ENCODE measurements at regions not wholly inside any gene's neighbourhood (a gene's known extent, or its start where the extent isn't known, plus 50 kb on each side); places are given as distances from the start of the nearest gene placed in this dataset.
A peak's percentile ranks its signal among the peaks of the same experiment; 100 is the strongest.

GRCh38 chr12:24116548-24116947 lies 167.1 kb upstream of the SOX5 start:
- DNase-seq (ENCODE audit: low spot score) (no peak), ATAC-seq (no peak)

- ATAC-seq (no peak), DNase-seq (ENCODE audit: low spot score) (no peak)
These were observed 164.2 kb upstream of the SOX5 start for GRCh38 chr12:24113701-24114100.

GRCh38 chr12:24111616-24112015 lies 162.1 kb upstream of the SOX5 start:
- ATAC-seq (no peak), DNase-seq (ENCODE audit: low spot score) (no peak)

GRCh38 chr12:24111086-24111485 lies 161.6 kb upstream of the SOX5 start:
- no peak for DNase-seq (ENCODE audit: low spot score)
- no peak for ATAC-seq

- peak; percentile 82 for ATAC-seq
These were observed 160.0 kb upstream of the SOX5 start for GRCh38 chr12:24109381-24110039.

GRCh38 chr12:24102676-24103075 lies 153.2 kb upstream of the SOX5 start:
- ATAC-seq: no peak

More at GRCh38 chr12:24109381-24110039, 160.0 kb upstream of the SOX5 start:
- no peak for DNase-seq (ENCODE audit: low spot score)

GRCh38 chr12:24099576-24099975 lies 150.1 kb upstream of the SOX5 start:
- no peak for DNase-seq (ENCODE audit: low spot score)
- ATAC-seq: no peak

More at GRCh38 chr12:24102676-24103075, 153.2 kb upstream of the SOX5 start:
- no peak for DNase-seq (ENCODE audit: low spot score)

GRCh38 chr12:24095245-24095644 lies 145.8 kb upstream of the SOX5 start:
- ATAC-seq (no peak), DNase-seq (ENCODE audit: low spot score) (no peak)

- ATAC-seq (no peak), DNase-seq (ENCODE audit: low spot score) (no peak)
These were observed 140.0 kb upstream of the SOX5 start for GRCh38 chr12:24089510-24089890.

- ATAC-seq: no peak
- DNase-seq (ENCODE audit: low spot score): no peak
These were observed 139.5 kb upstream of the SOX5 start for GRCh38 chr12:24088751-24089509.

GRCh38 chr12:24087294-24087693 lies 137.8 kb upstream of the SOX5 start:
- ATAC-seq: peak; percentile 64
- no peak for DNase-seq (ENCODE audit: low spot score)

- DNase-seq (ENCODE audit: low spot score) (no peak), ATAC-seq (no peak)
These were observed 135.3 kb upstream of the SOX5 start for GRCh38 chr12:24084800-24085199.

- DNase-seq (ENCODE audit: low spot score): no peak
- ATAC-seq: no peak
These were observed 134.4 kb upstream of the SOX5 start for GRCh38 chr12:24083838-24084237.

GRCh38 chr12:24081606-24082005 lies 132.1 kb upstream of the SOX5 start:
- ATAC-seq: no peak
- no peak for DNase-seq (ENCODE audit: low spot score)

- no peak for DNase-seq (ENCODE audit: low spot score)
- peak; percentile 42 for ATAC-seq
These were observed 131.6 kb upstream of the SOX5 start for GRCh38 chr12:24081092-24081529.

- ATAC-seq: peak; percentile 63
These were observed 131.0 kb upstream of the SOX5 start for GRCh38 chr12:24080465-24080864.

GRCh38 chr12:24079083-24079482 lies 129.6 kb upstream of the SOX5 start:
- no peak for DNase-seq (ENCODE audit: low spot score)
- ATAC-seq: no peak

More at GRCh38 chr12:24080465-24080864, 131.0 kb upstream of the SOX5 start:
- DNase-seq (ENCODE audit: low spot score): no peak

- no peak for DNase-seq (ENCODE audit: low spot score)
These were observed 128.9 kb upstream of the SOX5 start for GRCh38 chr12:24078318-24078765.

GRCh38 chr12:24077161-24077560 lies 127.7 kb upstream of the SOX5 start:
- ATAC-seq: no peak

More at GRCh38 chr12:24078318-24078765, 128.9 kb upstream of the SOX5 start:
- peak; percentile 88 for ATAC-seq

GRCh38 chr12:24075650-24076049 lies 126.2 kb upstream of the SOX5 start:
- DNase-seq (ENCODE audit: low spot score) (no peak), ATAC-seq (no peak)

More at GRCh38 chr12:24077161-24077560, 127.7 kb upstream of the SOX5 start:
- no peak for DNase-seq (ENCODE audit: low spot score)

- ATAC-seq: no peak
- DNase-seq (ENCODE audit: low spot score): no peak
These were observed 123.8 kb upstream of the SOX5 start for GRCh38 chr12:24073170-24073810.

- ATAC-seq (no peak), DNase-seq (ENCODE audit: low spot score) (no peak)
These were observed 122.8 kb upstream of the SOX5 start for GRCh38 chr12:24072302-24072701.
